ENCODE measurements at regions not wholly inside any gene's neighbourhood (a gene's known extent, or its start where the extent isn't known, plus 50 kb on each side); places are given as distances from the start of the nearest gene placed in this dataset.

DNA sequence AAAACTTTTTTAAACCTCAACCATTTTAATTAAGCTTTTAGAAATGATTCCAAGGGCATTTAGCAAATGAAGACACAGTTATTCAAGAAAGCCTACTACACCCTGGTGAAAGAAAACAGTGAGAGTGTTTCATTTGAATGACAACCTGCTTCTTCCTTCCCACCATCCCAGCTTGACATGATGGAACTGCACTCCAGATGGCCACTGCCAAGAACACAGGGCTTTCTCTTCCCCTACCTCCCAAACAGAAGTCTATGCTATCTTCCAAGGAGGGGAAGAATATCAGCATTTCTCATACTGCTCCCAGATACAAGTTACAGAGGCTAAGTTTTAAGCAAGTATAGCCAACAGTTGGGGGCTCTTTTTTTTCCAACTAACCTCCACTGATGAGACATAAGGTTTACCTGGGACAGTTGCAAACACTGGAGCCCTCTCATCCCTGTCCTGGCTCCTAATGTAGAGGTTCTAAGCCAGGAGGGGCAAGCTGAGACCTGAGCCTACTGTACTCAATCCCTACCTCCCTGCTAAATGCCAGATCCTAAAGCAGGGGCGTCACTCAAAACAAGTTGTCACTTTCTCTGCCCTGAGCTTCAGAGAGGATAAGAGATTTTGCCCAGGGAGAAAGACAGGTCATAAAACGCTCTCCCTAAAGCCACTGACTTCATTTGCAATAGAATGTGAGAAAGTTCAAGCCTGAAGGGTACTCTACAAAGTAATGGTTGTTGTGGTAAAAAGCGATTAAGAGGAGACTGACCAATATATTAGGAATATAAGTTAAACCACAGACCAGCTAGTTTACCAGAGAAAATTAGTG, 88.5 kb upstream of the SLC27A6 start:
- Mint-ChIP-seq H3K27ac (ENCODE audit: unreplicated experiment) (no peak overlapping the region), H3K36me3 (ENCODE audit: low read depth) (no peaks in the 10 kb centered on the region), H3K4me1 (no peaks in the 10 kb centered on the region), H3K27me3 (ENCODE audit: low read depth) (peaks cover 2% of the 10 kb centered on the region), H3K9me3 (no peaks in the 10 kb centered on the region), H3K4me3 (no peak overlapping the region)
- TF ChIP-seq, protein P1, sequence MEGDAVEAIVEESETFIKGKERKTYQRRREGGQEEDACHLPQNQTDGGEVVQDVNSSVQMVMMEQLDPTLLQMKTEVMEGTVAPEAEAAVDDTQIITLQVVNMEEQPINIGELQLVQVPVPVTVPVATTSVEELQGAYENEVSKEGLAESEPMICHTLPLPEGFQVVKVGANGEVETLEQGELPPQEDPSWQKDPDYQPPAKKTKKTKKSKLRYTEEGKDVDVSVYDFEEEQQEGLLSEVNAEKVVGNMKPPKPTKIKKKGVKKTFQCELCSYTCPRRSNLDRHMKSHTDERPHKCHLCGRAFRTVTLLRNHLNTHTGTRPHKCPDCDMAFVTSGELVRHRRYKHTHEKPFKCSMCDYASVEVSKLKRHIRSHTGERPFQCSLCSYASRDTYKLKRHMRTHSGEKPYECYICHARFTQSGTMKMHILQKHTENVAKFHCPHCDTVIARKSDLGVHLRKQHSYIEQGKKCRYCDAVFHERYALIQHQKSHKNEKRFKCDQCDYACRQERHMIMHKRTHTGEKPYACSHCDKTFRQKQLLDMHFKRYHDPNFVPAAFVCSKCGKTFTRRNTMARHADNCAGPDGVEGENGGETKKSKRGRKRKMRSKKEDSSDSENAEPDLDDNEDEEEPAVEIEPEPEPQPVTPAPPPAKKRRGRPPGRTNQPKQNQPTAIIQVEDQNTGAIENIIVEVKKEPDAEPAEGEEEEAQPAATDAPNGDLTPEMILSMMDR (conservative IDR thresholded peaks at IDR 0.05): no peak
- DNase-seq (ENCODE audit: low read depth, low spot score): no peak

DNA sequence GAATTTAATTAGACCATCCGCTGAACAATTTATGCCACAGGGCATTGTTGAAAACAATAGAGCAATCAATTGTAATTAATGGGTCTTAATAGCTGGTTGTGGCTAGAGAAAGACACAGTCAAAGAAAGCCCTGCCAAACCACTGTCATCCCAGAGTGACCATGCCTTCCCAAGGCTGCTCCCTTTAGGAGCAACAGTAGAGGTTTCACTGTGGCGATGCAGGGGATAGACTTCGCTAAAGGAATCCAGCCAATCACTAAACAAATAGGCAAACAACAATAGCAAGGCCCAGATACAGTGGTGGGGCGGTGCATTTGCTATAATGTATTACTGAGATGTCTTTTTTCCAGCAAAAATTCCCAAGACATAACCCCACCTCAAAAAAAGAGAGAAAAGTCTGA, 87.8 kb upstream of the SLC27A6 start:
- no peak overlapping the region for H3K4me3 Mint-ChIP-seq
- no peak for DNase-seq (ENCODE audit: low read depth, low spot score)

DNA sequence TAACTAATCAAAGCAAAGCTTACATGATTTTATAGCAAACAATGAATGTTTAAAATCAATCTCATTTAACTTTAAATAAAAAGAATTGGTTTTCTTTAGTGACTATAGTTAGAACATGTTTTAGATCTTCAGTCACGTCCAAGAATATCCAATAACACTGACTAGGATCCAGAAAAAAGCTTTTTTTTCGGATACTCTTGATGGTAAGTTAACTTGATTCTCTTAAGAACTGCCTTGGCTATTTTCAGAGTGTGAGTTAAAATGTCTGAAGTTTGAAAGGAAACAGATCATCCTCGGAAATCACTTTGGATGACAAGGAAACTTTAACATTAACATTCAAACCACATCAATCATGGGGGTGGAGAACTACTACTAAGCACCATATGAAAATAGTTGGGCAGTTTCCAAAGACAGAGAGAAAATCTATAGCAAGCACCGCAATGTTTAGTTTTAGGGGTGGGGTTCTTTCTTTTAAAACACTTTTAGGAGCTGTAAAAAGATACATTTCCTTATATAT, 83.7 kb upstream of the SLC27A6 start:
- Mint-ChIP-seq H3K36me3 (ENCODE audit: low read depth) (no peaks in the 10 kb centered on the region), H3K9me3 (peaks cover 7% of the 10 kb centered on the region)

More for the DNA sequence above, 87.8 kb upstream of the SLC27A6 start:
- Mint-ChIP-seq H3K27ac (ENCODE audit: unreplicated experiment) (no peak overlapping the region), H3K27me3 (ENCODE audit: low read depth) (peaks cover 2% of the 10 kb centered on the region), H3K9me3 (no peaks in the 10 kb centered on the region), H3K36me3 (ENCODE audit: low read depth) (no peaks in the 10 kb centered on the region), H3K4me1 (no peaks in the 10 kb centered on the region)
- TF ChIP-seq, protein P1 (conservative IDR thresholded peaks at IDR 0.05): no peak

DNA sequence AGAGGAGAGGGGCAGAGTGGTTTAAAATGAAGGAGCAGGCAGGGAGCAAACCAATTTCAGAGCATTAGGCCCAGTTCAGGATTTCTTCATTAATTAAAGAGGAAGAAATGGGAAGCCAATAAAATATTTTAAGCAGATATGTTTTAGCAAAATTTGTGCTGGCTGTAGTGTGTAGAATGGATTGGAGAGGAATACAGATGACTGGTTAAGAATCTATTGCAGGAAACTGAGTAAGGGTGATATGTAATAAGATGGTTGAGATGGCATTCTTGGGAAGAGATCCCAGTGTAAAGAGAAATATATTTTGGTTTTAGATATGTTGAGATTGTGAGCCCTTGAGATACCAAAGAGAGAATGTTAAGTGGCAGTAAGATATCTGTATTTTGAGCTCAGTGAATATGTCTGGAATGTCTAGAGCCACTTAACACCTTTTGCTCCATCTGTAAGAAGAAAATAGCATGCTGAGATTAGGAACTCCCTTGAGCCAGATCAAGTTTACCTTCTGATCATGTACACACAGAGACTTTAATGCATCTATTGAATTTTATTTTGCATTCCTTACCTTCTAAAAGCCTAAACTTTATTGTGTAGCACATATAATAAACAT, 79.5 kb upstream of the SLC27A6 start:
- no peak for DNase-seq (ENCODE audit: low read depth, low spot score)
- no peak overlapping the region for H3K4me3 Mint-ChIP-seq
- H3K27ac Mint-ChIP-seq (ENCODE audit: unreplicated experiment): no peak overlapping the region
- no peaks in the 10 kb centered on the region for H3K4me1 Mint-ChIP-seq
- TF ChIP-seq, protein P1 (conservative IDR thresholded peaks at IDR 0.05): no peak
- H3K36me3 Mint-ChIP-seq (ENCODE audit: low read depth): no peaks in the 10 kb centered on the region
- H3K9me3 Mint-ChIP-seq: peaks cover 7% of the 10 kb centered on the region
- peaks cover 7% of the 10 kb centered on the region for H3K27me3 Mint-ChIP-seq (ENCODE audit: low read depth)

More for the DNA sequence above, 83.7 kb upstream of the SLC27A6 start:
- Mint-ChIP-seq H3K27me3 (ENCODE audit: low read depth) (peaks cover 2% of the 10 kb centered on the region), H3K4me1 (no peaks in the 10 kb centered on the region), H3K27ac (ENCODE audit: unreplicated experiment) (no peak overlapping the region), H3K4me3 (no peak overlapping the region)
- no peak for DNase-seq (ENCODE audit: low read depth, low spot score)
- TF ChIP-seq, protein P1 (conservative IDR thresholded peaks at IDR 0.05): no peak

DNA sequence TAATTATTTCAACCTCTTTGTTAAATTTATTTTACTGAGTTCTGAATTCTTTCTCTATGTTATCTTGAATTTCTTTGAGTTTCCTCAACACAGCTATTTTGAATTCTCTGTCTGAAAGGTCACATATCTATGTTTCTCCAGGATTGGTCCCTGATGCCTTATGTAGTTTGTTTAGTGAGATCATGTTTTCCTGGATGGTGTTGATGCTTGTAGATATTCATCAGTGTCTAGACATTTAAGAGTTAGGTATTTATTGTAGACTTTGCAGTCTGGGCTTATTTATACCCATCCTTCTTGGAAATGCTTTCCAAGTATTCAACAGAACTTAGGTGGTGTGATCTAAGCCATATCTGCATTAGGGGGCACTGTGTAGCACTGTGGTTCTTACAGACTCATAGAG, 70.2 kb upstream of the SLC27A6 start:
- Mint-ChIP-seq H3K36me3 (ENCODE audit: low read depth) (no peaks in the 10 kb centered on the region), H3K27me3 (ENCODE audit: low read depth) (no peaks in the 10 kb centered on the region), H3K4me3 (no peak overlapping the region), H3K27ac (ENCODE audit: unreplicated experiment) (no peak overlapping the region), H3K9me3 (peaks cover 10% of the 10 kb centered on the region), H3K4me1 (no peaks in the 10 kb centered on the region)
- TF ChIP-seq, protein P1 (conservative IDR thresholded peaks at IDR 0.05): no peak
- no peak for DNase-seq (ENCODE audit: low read depth, low spot score)
